H1 (cell line): ENCODE measurements at regions not wholly inside any gene's neighbourhood (a gene's known extent, or its start where the extent isn't known, plus 50 kb on each side); places are given as distances from the start of the nearest gene placed in this dataset.

Experiments used
- BRCA1 ChIP-seq: IDR thresholded peaks from 2 replicates; pipeline ENCODE4 v1.6.1; 2012; ENCODE audit warnings: low read depth, low read length, improper control_type of control experiment
- CEBPB ChIP-seq: IDR thresholded peaks from 2 replicates; pipeline ENCODE4 v1.6.1; 2012; ENCODE audit warnings: low read depth, low read length
- EP300 ChIP-seq, 2 experiments: IDR thresholded peaks; 1 replicate in 1 of 2; 2 replicates in 1 of 2; pipeline ENCODE4 v1.6.1; 2011 to 2012; ENCODE audit warnings: low read depth in 2 of 2, low read length in 2 of 2, mild to moderate bottlenecking in 2 of 2, borderline replicate concordance in 1 of 2, inconsistent platforms in 1 of 2, moderate library complexity in 1 of 2
- EZH2 ChIP-seq: fragments of 200-600 bp; sonication (generic); IDR thresholded peaks from 2 replicates; pipeline ENCODE4 v1.7.1; 2012; ENCODE audit warnings: low read depth, mild to moderate bottlenecking, moderate library complexity, low read length, inconsistent platforms; ENCODE audit not compliant: severe bottlenecking
- POLR2AphosphoS5 ChIP-seq: IDR thresholded peaks from 2 replicates; pipeline ENCODE4 v1.6.1; 2011; ENCODE audit warnings: low read depth, low read length
- SIN3A ChIP-seq, 2 experiments: IDR thresholded peaks in 1 of 2; conservative IDR thresholded peaks in 1 of 2; 2 replicates each; pipeline ENCODE4 v1.6.1; 2011 to 2012; ENCODE audit warnings: low read length in 2 of 2, improper control_type of control experiment in 1 of 2, low read depth in 1 of 2, mild to moderate bottlenecking in 1 of 2
- TF ChIP-seq, protein P1 (sequence below), 3 experiments: IDR thresholded peaks; 1 replicate in 2 of 3; 2 replicates in 1 of 3; pipeline versions ENCODE4 v1.5.1 to v1.6.1; 2011; ENCODE audit warnings: low read length in 3 of 3, mild to moderate bottlenecking in 3 of 3, inconsistent platforms in 2 of 3, low read depth in 1 of 3, moderate library complexity in 1 of 3; ENCODE audit not compliant: insufficient read depth in 1 of 3; ENCODE audit errors: control extremely low read depth in 1 of 3

DNA sequence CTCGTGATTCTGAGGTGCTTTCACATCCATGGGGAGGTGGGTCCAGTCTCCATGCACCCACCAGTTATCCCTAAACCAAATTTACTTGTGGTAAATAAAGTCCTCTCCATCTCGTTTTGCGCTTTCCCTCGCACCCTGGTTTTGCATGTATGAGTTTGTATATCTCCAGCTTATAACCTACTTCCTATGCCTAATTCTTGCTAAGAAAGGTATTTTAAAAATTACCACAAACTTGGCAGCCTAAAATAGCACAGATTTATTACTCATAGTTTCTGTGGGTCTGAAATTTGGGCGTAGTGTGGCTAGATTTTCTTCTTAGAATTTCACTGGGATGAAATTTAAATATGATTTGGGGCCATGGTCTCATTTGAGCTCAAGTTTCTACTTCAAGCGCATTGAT lies 511.5 kb downstream of the NYAP2 start:
- TF ChIP-seq SIN3A (conservative IDR thresholded peaks at IDR 0.05 in 1 of 2, IDR thresholded peaks at IDR 0.05 in 1 of 2; ENCODE audit: low read depth in 1 of 2, low read length in 2 of 2) = no peak
- TF ChIP-seq POLR2AphosphoS5 = no peak
- no peak for TF ChIP-seq CEBPB
- no peak for TF ChIP-seq BRCA1
- TF ChIP-seq EZH2 = no peak
- no peak for TF ChIP-seq EP300 (IDR thresholded peaks at IDR 0.05; ENCODE audit: borderline replicate concordance in 1 of 2, low read depth in 2 of 2, low read length in 2 of 2)
- TF ChIP-seq, protein P1, sequence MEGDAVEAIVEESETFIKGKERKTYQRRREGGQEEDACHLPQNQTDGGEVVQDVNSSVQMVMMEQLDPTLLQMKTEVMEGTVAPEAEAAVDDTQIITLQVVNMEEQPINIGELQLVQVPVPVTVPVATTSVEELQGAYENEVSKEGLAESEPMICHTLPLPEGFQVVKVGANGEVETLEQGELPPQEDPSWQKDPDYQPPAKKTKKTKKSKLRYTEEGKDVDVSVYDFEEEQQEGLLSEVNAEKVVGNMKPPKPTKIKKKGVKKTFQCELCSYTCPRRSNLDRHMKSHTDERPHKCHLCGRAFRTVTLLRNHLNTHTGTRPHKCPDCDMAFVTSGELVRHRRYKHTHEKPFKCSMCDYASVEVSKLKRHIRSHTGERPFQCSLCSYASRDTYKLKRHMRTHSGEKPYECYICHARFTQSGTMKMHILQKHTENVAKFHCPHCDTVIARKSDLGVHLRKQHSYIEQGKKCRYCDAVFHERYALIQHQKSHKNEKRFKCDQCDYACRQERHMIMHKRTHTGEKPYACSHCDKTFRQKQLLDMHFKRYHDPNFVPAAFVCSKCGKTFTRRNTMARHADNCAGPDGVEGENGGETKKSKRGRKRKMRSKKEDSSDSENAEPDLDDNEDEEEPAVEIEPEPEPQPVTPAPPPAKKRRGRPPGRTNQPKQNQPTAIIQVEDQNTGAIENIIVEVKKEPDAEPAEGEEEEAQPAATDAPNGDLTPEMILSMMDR (IDR thresholded peaks at IDR 0.05; ENCODE audit: control extremely low read depth in 1 of 3, insufficient read depth in 1 of 3, low read depth in 1 of 3, low read length in 3 of 3) = no peak
